OCI-LY1 (cell line): ENCODE measurements at regions not wholly inside any gene's neighbourhood (a gene's known extent, or its start where the extent isn't known, plus 50 kb on each side); places are given as distances from the start of the nearest gene placed in this dataset.
A peak's percentile ranks its signal among the peaks of the same experiment; 100 is the strongest.

Experiments used
- H2AFZ ChIP-seq: fragments of 200-600 bp; sonication (generic), shearing (Covaris generic); 2 replicates; pipeline ENCODE4 v1.6.0; 2014; ENCODE audit warnings: antibody characterized with exemption, mild to moderate bottlenecking, low read length
- H3F3A ChIP-seq: fragments of 200-600 bp; sonication (generic), shearing (Covaris generic); 2 replicates; pipeline ENCODE4 v1.6.0; 2014; ENCODE audit warnings: mild to moderate bottlenecking, antibody characterized with exemption, low read length, moderate library complexity; ENCODE audit not compliant: insufficient read depth
- H3K27ac ChIP-seq: fragments of 200-600 bp; sonication (generic); 2 replicates; pipeline ENCODE4 v1.5.1; 2014; ENCODE audit warnings: low read length, mixed run types, mild to moderate bottlenecking, low read depth; ENCODE audit not compliant: poor library complexity, severe bottlenecking
- H3K27me3 ChIP-seq: fragments of 200-600 bp; sonication (generic); 2 replicates; pipeline ENCODE4 v1.6.0; 2014; ENCODE audit warnings: antibody characterized with exemption, mild to moderate bottlenecking, low read length, moderate library complexity; ENCODE audit not compliant: insufficient read depth
- H3K36me3 ChIP-seq: fragments of 200-600 bp; sonication (generic); 2 replicates; pipeline ENCODE4 v1.6.1; 2014; ENCODE audit warnings: mild to moderate bottlenecking, antibody characterized with exemption, low read length, moderate library complexity, mixed read lengths; ENCODE audit not compliant: insufficient read depth
- H3K4me1 ChIP-seq: fragments of 200-600 bp; sonication (generic); 2 replicates; pipeline ENCODE4 v1.5.1; 2014; ENCODE audit warnings: mild to moderate bottlenecking, low read length, moderate library complexity; ENCODE audit not compliant: insufficient read depth, severe bottlenecking
- H3K4me2 ChIP-seq: fragments of 200-600 bp; sonication (generic), shearing (Covaris generic); 2 replicates; pipeline ENCODE4 v1.6.1; 2014; ENCODE audit warnings: low read length
- H3K4me3 ChIP-seq: fragments of 200-600 bp; sonication (generic); 2 replicates; pipeline ENCODE4 v1.5.1; 2014; ENCODE audit warnings: low read length, low read depth, mild to moderate bottlenecking, mixed read lengths; ENCODE audit not compliant: poor library complexity, severe bottlenecking
- H3K79me2 ChIP-seq: fragments of 200-600 bp; shearing (Covaris generic); 2 replicates; pipeline ENCODE4 v1.6.1; 2016; ENCODE audit warnings: mixed run types, low read length, mixed read lengths; ENCODE audit not compliant: insufficient read depth
- H3K9ac ChIP-seq: fragments of 200-600 bp; sonication (generic), shearing (Covaris generic); 2 replicates; pipeline ENCODE4 v1.6.1; 2014; ENCODE audit warnings: mild to moderate bottlenecking, low read length, mixed read lengths
- H3K9me2 ChIP-seq: fragments of 200-600 bp; sonication (generic), shearing (Covaris generic); 2 replicates; pipeline ENCODE4 v1.6.1; 2014; ENCODE audit warnings: low read depth, mild to moderate bottlenecking, low read length, mixed read lengths
- H3K9me3 ChIP-seq: fragments of 200-600 bp; shearing (Covaris generic); 2 replicates; pipeline ENCODE4 v1.6.1; 2014; ENCODE audit warnings: low read length, mixed read lengths
- H4K20me1 ChIP-seq: fragments of 200-600 bp; sonication (generic), shearing (Covaris generic); 2 replicates; pipeline ENCODE4 v1.6.0; 2016; ENCODE audit warnings: mild to moderate bottlenecking, low read length; ENCODE audit not compliant: insufficient read depth
- CTCF ChIP-seq: fragments of 200-600 bp; sonication (generic), shearing (Covaris generic); IDR thresholded peaks from 2 replicates; pipeline ENCODE4 v1.5.1; 2017; ENCODE audit warnings: mild to moderate bottlenecking, antibody characterized with exemption, low read length, moderate library complexity, mixed read lengths
- EZH2 ChIP-seq: fragments of 200-600 bp; sonication (generic), shearing (Covaris generic); IDR thresholded peaks from 2 replicates; pipeline ENCODE4 v1.8.0; 2017; ENCODE audit warnings: borderline replicate concordance, mixed run types, mild to moderate bottlenecking, antibody characterized with exemption, low read length, moderate library complexity, mixed read lengths

DNA sequence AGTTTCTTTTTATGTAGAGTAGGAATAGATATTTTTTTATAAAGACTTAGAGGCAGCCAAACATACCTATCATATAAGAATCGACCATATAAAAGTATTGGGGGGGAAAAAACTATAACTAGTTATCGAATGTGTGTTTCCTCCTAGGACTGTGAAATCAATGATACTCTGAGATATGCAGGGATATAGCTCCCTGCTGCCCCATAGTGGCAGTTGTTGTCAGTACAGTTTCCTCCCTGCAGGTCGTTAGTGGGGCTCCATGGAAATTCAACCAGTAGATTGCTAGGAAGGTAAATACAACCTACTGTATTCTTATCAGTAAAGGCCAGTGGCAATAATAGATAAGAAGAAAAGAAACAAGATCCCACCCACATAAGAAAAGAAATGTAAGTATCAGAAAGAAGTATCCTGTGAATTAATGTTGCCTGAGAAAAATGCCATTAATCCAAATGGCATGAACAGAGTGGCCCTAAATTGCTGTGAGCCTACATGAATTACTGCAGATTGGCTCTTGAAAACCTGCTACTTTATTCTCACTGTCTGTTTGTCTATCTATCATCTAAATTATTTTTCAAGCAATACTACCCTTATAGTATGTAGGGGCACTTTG is 136.9 kb upstream of the FBN2 start:
- Histone ChIP-seq H3K36me3 (no peaks in the 10 kb centered on the region), H3K27ac (no peak overlapping the region), H3F3A (no peaks in the 10 kb centered on the region), H3K9ac (no peak overlapping the region), H3K79me2 (no peaks in the 10 kb centered on the region), H3K27me3 (no peaks in the 10 kb centered on the region), H3K9me2 (no peaks in the 10 kb centered on the region), H4K20me1 (no peaks in the 10 kb centered on the region), H3K4me3 (no peak overlapping the region), H3K4me2 (no peak overlapping the region), H3K4me1 (no peaks in the 10 kb centered on the region), H3K9me3 (no peaks in the 10 kb centered on the region), H2AFZ (no peak overlapping the region)
- peak; percentile 71 for TF ChIP-seq CTCF
- TF ChIP-seq EZH2, result no peak

DNA sequence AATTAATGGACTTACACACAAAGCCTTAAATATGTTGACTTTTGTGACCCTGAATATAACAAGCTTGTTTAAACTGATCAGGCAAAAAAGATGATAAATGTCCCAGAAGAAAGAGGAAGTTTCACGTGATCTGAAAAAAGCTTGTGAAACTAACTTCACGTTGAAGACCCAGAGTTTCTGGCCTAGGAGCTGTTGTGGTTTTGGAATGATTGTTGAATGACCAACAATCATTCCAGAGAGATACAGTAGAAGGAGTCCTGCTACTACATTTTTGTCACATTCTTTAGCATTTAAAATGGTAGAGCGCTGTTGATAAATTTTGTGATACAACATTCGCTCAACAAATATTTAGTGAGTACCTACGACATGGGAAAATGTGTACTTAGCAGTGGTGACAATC is 143.1 kb upstream of the FBN2 start:
- TF ChIP-seq EZH2 (no peak), CTCF (no peak)
- no peaks in the 10 kb centered on the region for H3K36me3 ChIP-seq
- no peaks in the 10 kb centered on the region for H3K9me3 ChIP-seq
- H3K9me2 ChIP-seq, result no peaks in the 10 kb centered on the region
- no peak overlapping the region for H3K4me3 ChIP-seq
- no peaks in the 10 kb centered on the region for H3K4me1 ChIP-seq
- H2AFZ ChIP-seq, result no peak overlapping the region
- no peaks in the 10 kb centered on the region for H3F3A ChIP-seq
- no peaks in the 10 kb centered on the region for H3K79me2 ChIP-seq
- no peak overlapping the region for H3K27ac ChIP-seq
- no peak overlapping the region for H3K4me2 ChIP-seq
- no peak overlapping the region for H3K9ac ChIP-seq
- no peaks in the 10 kb centered on the region for H4K20me1 ChIP-seq
- H3K27me3 ChIP-seq, result no peaks in the 10 kb centered on the region

GRCh38 chr5:128681764-128682592 is 143.9 kb upstream of the FBN2 start:
- H3K27me3 ChIP-seq, result no peaks in the 10 kb centered on the region
- no peaks in the 10 kb centered on the region for H4K20me1 ChIP-seq
- H3K9ac ChIP-seq, result no peak overlapping the region
- no peaks in the 10 kb centered on the region for H3K36me3 ChIP-seq
- no peaks in the 10 kb centered on the region for H3K4me1 ChIP-seq
- TF ChIP-seq EZH2, result no peak
- no peak for TF ChIP-seq CTCF
- no peak overlapping the region for H3K4me2 ChIP-seq
- H3F3A ChIP-seq, result no peaks in the 10 kb centered on the region
- H3K9me2 ChIP-seq, result no peaks in the 10 kb centered on the region
- no peak overlapping the region for H2AFZ ChIP-seq
- no peak overlapping the region for H3K4me3 ChIP-seq
- H3K79me2 ChIP-seq, result no peaks in the 10 kb centered on the region
- H3K9me3 ChIP-seq, result no peaks in the 10 kb centered on the region
- no peak overlapping the region for H3K27ac ChIP-seq
